Mesenchymal stem cell (in vitro differentiated cells and primary cell): ENCODE measurements at regions not wholly inside any gene's neighbourhood (a gene's known extent, or its start where the extent isn't known, plus 50 kb on each side); places are given as distances from the start of the nearest gene placed in this dataset.
A peak's percentile ranks its signal among the peaks of the same experiment; 100 is the strongest.
"Not testable (repeated sequence)": the region's sequence is repeated elsewhere in the genome, so short reads cannot be mapped to it uniquely, and the experiment has no call there.

Experiments
- DNase-seq: peaks from one replicate; pipeline ENCODE4 v3.0.0-alpha.2; 2013
- H2AFZ ChIP-seq: one replicate; pipeline ENCODE4 v1.6.1; 2013; ENCODE audit warnings: low read depth, mild to moderate bottlenecking, control low read depth, inconsistent platforms, low read length, moderate library complexity
- H2AK5ac ChIP-seq: 2 replicates; pipeline ENCODE4 v1.6.1; 2013; ENCODE audit warnings: low read length, moderate library complexity, mild to moderate bottlenecking, inconsistent platforms; ENCODE audit not compliant: severe bottlenecking
- H2BK120ac ChIP-seq: one replicate; pipeline ENCODE4 v1.6.1; 2013; ENCODE audit warnings: low read depth, mild to moderate bottlenecking, inconsistent platforms, low read length, moderate library complexity
- H2BK12ac ChIP-seq, 2 experiments: one replicate each; pipeline ENCODE4 v1.6.1; 2013; ENCODE audit warnings: inconsistent platforms in 2 of 2, low read length in 2 of 2, mild to moderate bottlenecking in 2 of 2, moderate library complexity in 2 of 2, control low read depth in 1 of 2
- H2BK15ac ChIP-seq: one replicate; pipeline ENCODE4 v1.6.1; 2013; ENCODE audit warnings: mild to moderate bottlenecking, low read depth, inconsistent platforms; ENCODE audit not compliant: poor library complexity, severe bottlenecking
- H2BK5ac ChIP-seq: 2 replicates; pipeline ENCODE4 v1.6.1; 2013; ENCODE audit warnings: low read depth, mild to moderate bottlenecking, low read length, control low read depth, inconsistent platforms; ENCODE audit not compliant: poor library complexity, severe bottlenecking
- H3K14ac ChIP-seq, 2 experiments: one replicate each; pipeline ENCODE4 v1.6.1; 2013; ENCODE audit warnings: inconsistent platforms in 2 of 2, low read length in 2 of 2, control low read depth in 1 of 2, mild to moderate bottlenecking in 1 of 2, moderate library complexity in 1 of 2
- H3K18ac ChIP-seq, 2 experiments: one replicate each; pipeline ENCODE4 v1.6.1; 2013; ENCODE audit warnings: inconsistent platforms in 2 of 2, low read length in 2 of 2, control low read depth in 1 of 2, low read depth in 1 of 2, mild to moderate bottlenecking in 1 of 2
- H3K23ac ChIP-seq, 2 experiments: one replicate each; pipeline ENCODE4 v1.6.1; 2013; ENCODE audit warnings: inconsistent platforms in 2 of 2, low read length in 2 of 2, mild to moderate bottlenecking in 2 of 2, moderate library complexity in 2 of 2, control low read depth in 1 of 2
- H3K27ac ChIP-seq: 2 replicates; pipeline ENCODE4 v1.5.1; 2013; ENCODE audit warnings: mild to moderate bottlenecking, moderate library complexity, low read length, control low read depth, inconsistent platforms; ENCODE audit not compliant: poor library complexity, severe bottlenecking
- H3K27me3 ChIP-seq, 2 experiments: 2 replicates each; pipeline versions ENCODE4 v1.6.1 to v1.7.0; 2013; ENCODE audit warnings: low read length in 2 of 2, mild to moderate bottlenecking in 2 of 2, moderate library complexity in 2 of 2, control low read depth in 1 of 2, inconsistent platforms in 1 of 2; ENCODE audit not compliant: control insufficient read depth in 1 of 2, insufficient read depth in 1 of 2
- H3K36me3 ChIP-seq, 2 experiments: 2 replicates each; pipeline versions ENCODE4 v1.6.1 to v1.7.0; 2013; ENCODE audit warnings: low read length in 2 of 2, control low read depth in 1 of 2, inconsistent platforms in 1 of 2, low read depth in 1 of 2, mild to moderate bottlenecking in 1 of 2; ENCODE audit not compliant: insufficient read depth in 2 of 2, control insufficient read depth in 1 of 2
- H3K4ac ChIP-seq, 2 experiments: one replicate each; pipeline ENCODE4 v1.6.1; 2013; ENCODE audit warnings: inconsistent platforms in 2 of 2, low read length in 2 of 2, mild to moderate bottlenecking in 2 of 2, moderate library complexity in 2 of 2, control low read depth in 1 of 2, low read depth in 1 of 2
- H3K4me1 ChIP-seq: 2 replicates; pipeline ENCODE4 v1.6.1; 2013; ENCODE audit warnings: low read depth, low read length, control low read depth; ENCODE audit not compliant: control insufficient read depth, insufficient read depth
- H3K4me2 ChIP-seq: 2 replicates; pipeline ENCODE4 v1.6.1; 2013; ENCODE audit warnings: low read length, mild to moderate bottlenecking, inconsistent platforms; ENCODE audit not compliant: poor library complexity, severe bottlenecking
- H3K4me3 ChIP-seq, 2 experiments: 2 replicates each; pipeline versions ENCODE4 v1.5.1 to v1.7.0; 2013; ENCODE audit warnings: low read length in 2 of 2, mild to moderate bottlenecking in 2 of 2, control low read depth in 1 of 2, low read depth in 1 of 2; ENCODE audit not compliant: insufficient read depth in 1 of 2
- H3K79me1 ChIP-seq: replicated peaks from 2 replicates; pipeline ENCODE4 v1.6.1; 2013; ENCODE audit warnings: mild to moderate bottlenecking, control low read depth, low read length, inconsistent platforms; ENCODE audit not compliant: poor library complexity, severe bottlenecking
- H3K9ac ChIP-seq: 2 replicates; pipeline ENCODE4 v1.7.0; 2013; ENCODE audit warnings: mild to moderate bottlenecking, low read length, moderate library complexity
- H3K9me3 ChIP-seq: 2 replicates; pipeline ENCODE4 v1.7.0; 2013; ENCODE audit warnings: mild to moderate bottlenecking, low read length; ENCODE audit not compliant: control insufficient read depth
- H4K8ac ChIP-seq: one replicate; pipeline ENCODE4 v1.6.1; 2013; ENCODE audit warnings: inconsistent platforms, mild to moderate bottlenecking, low read length, moderate library complexity
- H4K91ac ChIP-seq: one replicate; pipeline ENCODE4 v1.6.1; 2013; ENCODE audit warnings: mild to moderate bottlenecking, low read length, inconsistent platforms
- WGBS: methylation state at CpG from one replicate; pipeline ENCODE4 v1.1.7; 2013; ENCODE audit warnings: mixed read lengths; 5-methylcytosine and 5-hydroxymethylcytosine counted together

- H3K27me3 ChIP-seq = no peaks in the 10 kb centered on the region
- WGBS = no CpG with 5 or more reads among the region's 2 CpGs
- no peak overlapping the region for H2AK5ac ChIP-seq
- H3K4me1 ChIP-seq = no peaks in the 10 kb centered on the region
- H2BK5ac ChIP-seq = no peak overlapping the region
- no peak overlapping the region for H2BK12ac ChIP-seq
- no peak for DNase-seq
- no peak overlapping the region for H3K4me3 ChIP-seq
- no peak overlapping the region for H2BK120ac ChIP-seq
- H3K23ac ChIP-seq = no peak overlapping the region
- no peak overlapping the region for H3K14ac ChIP-seq
- no peaks in the 10 kb centered on the region for H3K36me3 ChIP-seq
- H3K9me3 ChIP-seq = no peaks in the 10 kb centered on the region
- no peak overlapping the region for H2AFZ ChIP-seq
- H3K79me1 ChIP-seq = no peaks in the 10 kb centered on the region
- no peak overlapping the region for H3K18ac ChIP-seq
- H3K27ac ChIP-seq = no peak overlapping the region
- H3K4ac ChIP-seq = no peak overlapping the region
- H3K9ac ChIP-seq = no peak overlapping the region
- H2BK15ac ChIP-seq = no peak overlapping the region
- no peak overlapping the region for H3K4me2 ChIP-seq
- no peak overlapping the region for H4K91ac ChIP-seq
- H4K8ac ChIP-seq = no peak overlapping the region
Observed at GRCh38 chr4:107490116-107490515, 229.9 kb downstream of the PAPSS1 start.

- not testable (repeated sequence) for H2AK5ac ChIP-seq, H3K14ac ChIP-seq, H4K8ac ChIP-seq, H2AFZ ChIP-seq, H3K18ac ChIP-seq, H4K91ac ChIP-seq, H3K4ac ChIP-seq, H3K9ac ChIP-seq, H2BK5ac ChIP-seq, H2BK12ac ChIP-seq, H3K4me2 ChIP-seq, H2BK120ac ChIP-seq, H3K27ac ChIP-seq, H2BK15ac ChIP-seq, H3K36me3 ChIP-seq, H3K23ac ChIP-seq, H3K27me3 ChIP-seq, H3K4me3 ChIP-seq, H3K79me1 ChIP-seq, H3K4me1 ChIP-seq
- DNase-seq = peak; percentile 30
- peaks cover 23% of the 10 kb centered on the region for H3K9me3 ChIP-seq
- WGBS = 0% methylated on average over 1 of the region's 1 CpG
Observed at GRCh38 chr4:107483621-107484020, 236.4 kb downstream of the PAPSS1 start.

- H2AK5ac ChIP-seq = no peak overlapping the region
- H3K36me3 ChIP-seq = no peaks in the 10 kb centered on the region
- H3K9ac ChIP-seq = no peak overlapping the region
- H2BK5ac ChIP-seq = no peak overlapping the region
- DNase-seq = no peak
- H2AFZ ChIP-seq = no peak overlapping the region
- 92% methylated on average over 2 of the region's 2 CpGs for WGBS
- H3K18ac ChIP-seq = no peak overlapping the region
- no peaks in the 10 kb centered on the region for H3K79me1 ChIP-seq
- no peak overlapping the region for H3K4me3 ChIP-seq
- peaks cover 24% of the 10 kb centered on the region for H3K9me3 ChIP-seq
- no peak overlapping the region for H3K23ac ChIP-seq
- no peak overlapping the region for H2BK120ac ChIP-seq
- no peaks in the 10 kb centered on the region for H3K4me1 ChIP-seq
- H3K4me2 ChIP-seq = no peak overlapping the region
- H4K91ac ChIP-seq = no peak overlapping the region
- H3K14ac ChIP-seq = no peak overlapping the region
- no peak overlapping the region for H3K4ac ChIP-seq
- H3K27me3 ChIP-seq = no peaks in the 10 kb centered on the region
- no peak overlapping the region for H2BK12ac ChIP-seq
- no peak overlapping the region for H4K8ac ChIP-seq
- H2BK15ac ChIP-seq = no peak overlapping the region
- no peak overlapping the region for H3K27ac ChIP-seq
Observed at GRCh38 chr4:107482546-107482945, 237.5 kb downstream of the PAPSS1 start.

- no peak overlapping the region for H3K9ac ChIP-seq
- no peaks in the 10 kb centered on the region for H3K4me1 ChIP-seq
- no peaks in the 10 kb centered on the region for H3K36me3 ChIP-seq
- no peak overlapping the region for H2BK120ac ChIP-seq
- H2BK12ac ChIP-seq = no peak overlapping the region
- no peak overlapping the region for H3K4ac ChIP-seq
- no peak overlapping the region for H4K8ac ChIP-seq
- DNase-seq = no peak
- H4K91ac ChIP-seq = no peak overlapping the region
- no peak overlapping the region for H2BK5ac ChIP-seq
- H3K27me3 ChIP-seq = no peaks in the 10 kb centered on the region
- H3K18ac ChIP-seq = no peak overlapping the region
- no peak overlapping the region for H3K23ac ChIP-seq
- no peak overlapping the region for H2AK5ac ChIP-seq
- no peak overlapping the region for H2BK15ac ChIP-seq
- no peak overlapping the region for H2AFZ ChIP-seq
- H3K14ac ChIP-seq = no peak overlapping the region
- H3K4me2 ChIP-seq = no peak overlapping the region
- H3K27ac ChIP-seq = no peak overlapping the region
- no peaks in the 10 kb centered on the region for H3K79me1 ChIP-seq
- H3K4me3 ChIP-seq = no peak overlapping the region
- H3K9me3 ChIP-seq = peaks cover 24% of the 10 kb centered on the region
Observed at GRCh38 chr4:107478327-107478980, 241.6 kb downstream of the PAPSS1 start.
